ENCODE measurements at regions not wholly inside any gene's neighbourhood (a gene's known extent, or its start where the extent isn't known, plus 50 kb on each side); places are given as distances from the start of the nearest gene placed in this dataset.
"Not testable (repeated sequence)": the region's sequence is repeated elsewhere in the genome, so short reads cannot be mapped to it uniquely, and the experiment has no call there.

GRCh38 chr15:20153528-20153927, 388.1 kb downstream of the GOLGA6L6 start:
- H3K9me3 ChIP-seq; H3K27ac ChIP-seq; H3K27me3 ChIP-seq; intact Hi-C loops (cut with DNase I; ENCODE audit: low total_unique reads); H3K4me3 ChIP-seq; DNase-seq; H3K4me1 ChIP-seq; H3K36me3 ChIP-seq: not testable (repeated sequence)

GRCh38 chr15:20148679-20149078, 392.9 kb downstream of the GOLGA6L6 start:
- H3K4me3 ChIP-seq; H3K9me3 ChIP-seq; DNase-seq; intact Hi-C loops (cut with DNase I; ENCODE audit: low total_unique reads); H3K27ac ChIP-seq; H3K4me1 ChIP-seq; H3K27me3 ChIP-seq; H3K36me3 ChIP-seq: not testable (repeated sequence)

GRCh38 chr15:20148008-20148407, 393.6 kb downstream of the GOLGA6L6 start:
- H3K4me3 ChIP-seq; H3K9me3 ChIP-seq; H3K4me1 ChIP-seq; intact Hi-C loops (cut with DNase I; ENCODE audit: low total_unique reads); H3K36me3 ChIP-seq; H3K27me3 ChIP-seq; H3K27ac ChIP-seq: not testable (repeated sequence)
- peak in 1 of 2 donors; percentile 25 for DNase-seq

GRCh38 chr15:20144333-20145036, 397.1 kb downstream of the GOLGA6L6 start:
- H3K36me3 ChIP-seq; H3K27ac ChIP-seq; H3K4me1 ChIP-seq; intact Hi-C loops (cut with DNase I; ENCODE audit: low total_unique reads); H3K4me3 ChIP-seq; H3K27me3 ChIP-seq; H3K9me3 ChIP-seq: not testable (repeated sequence)
- peak in 1 of 2 donors; percentile 35 for DNase-seq

- H3K9me3 ChIP-seq; H3K4me3 ChIP-seq; H3K4me1 ChIP-seq; intact Hi-C loops (cut with DNase I; ENCODE audit: low total_unique reads); H3K27me3 ChIP-seq; H3K27ac ChIP-seq; H3K36me3 ChIP-seq: not testable (repeated sequence)
- peak in 1 of 2 donors; percentile 4 for DNase-seq
Measured at GRCh38 chr15:20142906-20143305, 398.7 kb downstream of the GOLGA6L6 start.

- H3K27me3 ChIP-seq; H3K27ac ChIP-seq; H3K4me1 ChIP-seq; intact Hi-C loops (cut with DNase I; ENCODE audit: low total_unique reads); H3K9me3 ChIP-seq; H3K36me3 ChIP-seq; H3K4me3 ChIP-seq: not testable (repeated sequence)
- peak in 1 of 2 donors; percentile 40 for DNase-seq
Measured at GRCh38 chr15:20142410-20142809, 399.2 kb downstream of the GOLGA6L6 start.

- H3K36me3 ChIP-seq; H3K4me3 ChIP-seq; H3K9me3 ChIP-seq; DNase-seq; intact Hi-C loops (cut with DNase I; ENCODE audit: low total_unique reads); H3K27ac ChIP-seq; H3K27me3 ChIP-seq; H3K4me1 ChIP-seq: not testable (repeated sequence)
Measured at GRCh38 chr15:20124668-20125067, 416.9 kb downstream of the GOLGA6L6 start.

GRCh38 chr15:20106026-20106425, 435.6 kb downstream of the GOLGA6L6 start:
- intact Hi-C loops (cut with DNase I; ENCODE audit: low total_unique reads): no loop called here
- Histone ChIP-seq H3K4me1 (no peaks in the 10 kb centered on the region), H3K4me3 (no peak overlapping the region), H3K27ac (no peak overlapping the region), H3K9me3 (peaks cover 0 to 6% (median 0%) of the 10 kb centered on the region in 3 donors), H3K36me3 (no peaks in the 10 kb centered on the region), H3K27me3 (no peaks in the 10 kb centered on the region)
- peak in 1 of 2 donors; percentile 63 for DNase-seq
- TF ChIP-seq CTCF (IDR thresholded peaks at IDR 0.05): no peak

GRCh38 chr15:20105011-20105990, 436.3 kb downstream of the GOLGA6L6 start:
- H3K36me3 ChIP-seq; H3K27ac ChIP-seq; H3K4me3 ChIP-seq; H3K4me1 ChIP-seq; H3K9me3 ChIP-seq; H3K27me3 ChIP-seq; intact Hi-C loops (cut with DNase I; ENCODE audit: low total_unique reads): not testable (repeated sequence)
- DNase-seq: peak in 1 of 2 donors; percentile 71

- H3K9me3 ChIP-seq; H3K4me1 ChIP-seq; intact Hi-C loops (cut with DNase I; ENCODE audit: low total_unique reads); H3K27ac ChIP-seq; H3K4me3 ChIP-seq; H3K36me3 ChIP-seq; H3K27me3 ChIP-seq: not testable (repeated sequence)
- DNase-seq: peak; percentile 25 to 82
Measured at GRCh38 chr15:20104551-20104950, 437.0 kb downstream of the GOLGA6L6 start.

GRCh38 chr15:20102862-20103261, 438.7 kb downstream of the GOLGA6L6 start:
- DNase-seq: peak in 1 of 2 donors; percentile 85

GRCh38 chr15:20102209-20102608, 439.4 kb downstream of the GOLGA6L6 start:
- H3K9me3 ChIP-seq; H3K36me3 ChIP-seq; intact Hi-C loops (cut with DNase I; ENCODE audit: low total_unique reads); H3K4me1 ChIP-seq; H3K4me3 ChIP-seq; H3K27ac ChIP-seq; H3K27me3 ChIP-seq: not testable (repeated sequence)
- DNase-seq: peak in 1 of 2 donors; percentile 81

More at GRCh38 chr15:20102862-20103261, 438.7 kb downstream of the GOLGA6L6 start:
- H3K9me3 ChIP-seq; H3K36me3 ChIP-seq; H3K27ac ChIP-seq; H3K4me1 ChIP-seq; H3K4me3 ChIP-seq; H3K27me3 ChIP-seq; intact Hi-C loops (cut with DNase I; ENCODE audit: low total_unique reads): not testable (repeated sequence)

GRCh38 chr15:20101281-20101680, 440.3 kb downstream of the GOLGA6L6 start:
- H3K36me3 ChIP-seq; intact Hi-C loops (cut with DNase I; ENCODE audit: low total_unique reads); H3K4me1 ChIP-seq; H3K27me3 ChIP-seq; H3K9me3 ChIP-seq; H3K4me3 ChIP-seq; DNase-seq; H3K27ac ChIP-seq: not testable (repeated sequence)

Data from tibial artery (tissue), 4 donors.